ENCODE measurements at regions not wholly inside any gene's neighbourhood (a gene's known extent, or its start where the extent isn't known, plus 50 kb on each side); places are given as distances from the start of the nearest gene placed in this dataset.
"Not testable (repeated sequence)": the region's sequence is repeated elsewhere in the genome, so short reads cannot be mapped to it uniquely, and the experiment has no call there.

- no peak for DNase-seq
These were observed 91.4 kb downstream of the ARL4C start for GRCh38 chr2:234405462-234405861.

- DNase-seq, result no peak
These were observed 91.9 kb downstream of the ARL4C start for GRCh38 chr2:234404957-234405356.

GRCh38 chr2:234403751-234404150, 93.1 kb downstream of the ARL4C start:
- no peak for DNase-seq

- no peak for DNase-seq
These were observed 93.8 kb downstream of the ARL4C start for GRCh38 chr2:234403074-234403473.

GRCh38 chr2:234401426-234401825, 95.5 kb downstream of the ARL4C start:
- no peak for DNase-seq

- DNase-seq, result no peak
These were observed 97.2 kb downstream of the ARL4C start for GRCh38 chr2:234399451-234400246.

GRCh38 chr2:234398531-234398930, 98.3 kb downstream of the ARL4C start:
- DNase-seq, result no peak

GRCh38 chr2:234395891-234396420, 100.9 kb downstream of the ARL4C start:
- DNase-seq, result no peak

- DNase-seq, result no peak
These were observed 102.4 kb downstream of the ARL4C start for GRCh38 chr2:234394450-234394849.

GRCh38 chr2:234393354-234393753, 103.5 kb downstream of the ARL4C start:
- no peak for DNase-seq

- no peak for DNase-seq
These were observed 104.8 kb downstream of the ARL4C start for GRCh38 chr2:234392041-234392615.

GRCh38 chr2:234391625-234392024, 105.3 kb downstream of the ARL4C start:
- no peak for DNase-seq

- not testable (repeated sequence) for DNase-seq
These were observed 107.2 kb downstream of the ARL4C start for GRCh38 chr2:234389661-234390060.

- DNase-seq, result no peak
These were observed 108.3 kb downstream of the ARL4C start for GRCh38 chr2:234388591-234388990.

- no peak for DNase-seq
These were observed 109.9 kb downstream of the ARL4C start for GRCh38 chr2:234386971-234387370.

- no peak for DNase-seq
These were observed 114.8 kb downstream of the ARL4C start for GRCh38 chr2:234382131-234382530.

- not testable (repeated sequence) for DNase-seq
These were observed 117.9 kb downstream of the ARL4C start for GRCh38 chr2:234378958-234379357.

GRCh38 chr2:234378440-234378839, 118.4 kb downstream of the ARL4C start:
- no peak for DNase-seq

GRCh38 chr2:234377761-234378391, 119.0 kb downstream of the ARL4C start:
- DNase-seq, result no peak

GRCh38 chr2:234376229-234376628, 120.7 kb downstream of the ARL4C start:
- DNase-seq, result no peak

GRCh38 chr2:234375176-234375880, 121.6 kb downstream of the ARL4C start:
- DNase-seq, result no peak

GRCh38 chr2:234374736-234375135, 122.1 kb downstream of the ARL4C start:
- DNase-seq, result no peak

GRCh38 chr2:234374150-234374508, 122.8 kb downstream of the ARL4C start:
- DNase-seq, result no peak

All from CD4-positive, alpha-beta T cell treated with Interleukin-12 subunit alpha and Interleukin-12 subunit beta, for 1 hour (primary cell).